Mucosa of descending colon (tissue), 3 donors: ENCODE measurements at regions not wholly inside any gene's neighbourhood (a gene's known extent, or its start where the extent isn't known, plus 50 kb on each side); places are given as distances from the start of the nearest gene placed in this dataset.

Source experiments
- ATAC-seq: fragments of 200-7000 bp; cut with Tn5 transposase; one replicate; pipeline ENCODE4 v1.9.1; 2020; ENCODE audit warnings: mild to moderate bottlenecking, moderate library complexity
- DNase-seq, 3 donors: peaks; one replicate each; pipeline ENCODE4 v3.0.0-alpha.2; 2020
- H3K36me3 ChIP-seq: fragments of 200-600 bp; one replicate; pipeline ENCODE4 v1.8.0; 2021; ENCODE audit warnings: low read depth, mild to moderate bottlenecking
- H3K4me1 ChIP-seq: fragments of 200-600 bp; one replicate; pipeline ENCODE4 v1.8.0; 2021; ENCODE audit warnings: low read depth, mild to moderate bottlenecking
- H3K4me3 ChIP-seq: fragments of 200-600 bp; one replicate; pipeline ENCODE4 v1.8.0; 2021; ENCODE audit warnings: mild to moderate bottlenecking
- H3K9me3 ChIP-seq: fragments of 200-600 bp; one replicate; pipeline ENCODE4 v1.8.0; 2021; ENCODE audit warnings: mild to moderate bottlenecking
- intact Hi-C, 2 donors: fragments of 100-400 bp; cut with DNase I in 1 of 2; cut with micrococcal nuclease in 1 of 2; formaldehyde crosslinking; loops; one replicate each; pipeline versions ENCODE4 v1.11.0 to v1.11.1; 2022; cut with DNase I, micrococcal nuclease
- TF ChIP-seq, protein P1 (sequence below): fragments of 200-600 bp; IDR thresholded peaks from one replicate; pipeline ENCODE4 v1.8.0; 2022; ENCODE audit warnings: antibody characterized with exemption, mild to moderate bottlenecking
- donor health status: DM: no; HTN: no; CAD: no; lungs with moderate emphysema.
- donor health status: DM: no; HTN: no; CAD: no.
- donor health status: DM: no; HTN: yes; CAD: no.

GRCh38 chr2:187834787-187835186 is 280.6 kb upstream of the TFPI start:
- TF ChIP-seq, protein P1, sequence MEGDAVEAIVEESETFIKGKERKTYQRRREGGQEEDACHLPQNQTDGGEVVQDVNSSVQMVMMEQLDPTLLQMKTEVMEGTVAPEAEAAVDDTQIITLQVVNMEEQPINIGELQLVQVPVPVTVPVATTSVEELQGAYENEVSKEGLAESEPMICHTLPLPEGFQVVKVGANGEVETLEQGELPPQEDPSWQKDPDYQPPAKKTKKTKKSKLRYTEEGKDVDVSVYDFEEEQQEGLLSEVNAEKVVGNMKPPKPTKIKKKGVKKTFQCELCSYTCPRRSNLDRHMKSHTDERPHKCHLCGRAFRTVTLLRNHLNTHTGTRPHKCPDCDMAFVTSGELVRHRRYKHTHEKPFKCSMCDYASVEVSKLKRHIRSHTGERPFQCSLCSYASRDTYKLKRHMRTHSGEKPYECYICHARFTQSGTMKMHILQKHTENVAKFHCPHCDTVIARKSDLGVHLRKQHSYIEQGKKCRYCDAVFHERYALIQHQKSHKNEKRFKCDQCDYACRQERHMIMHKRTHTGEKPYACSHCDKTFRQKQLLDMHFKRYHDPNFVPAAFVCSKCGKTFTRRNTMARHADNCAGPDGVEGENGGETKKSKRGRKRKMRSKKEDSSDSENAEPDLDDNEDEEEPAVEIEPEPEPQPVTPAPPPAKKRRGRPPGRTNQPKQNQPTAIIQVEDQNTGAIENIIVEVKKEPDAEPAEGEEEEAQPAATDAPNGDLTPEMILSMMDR = no peak
- Histone ChIP-seq H3K4me1 (no peaks in the 10 kb centered on the region), H3K9me3 (no peaks in the 10 kb centered on the region), H3K36me3 (no peaks in the 10 kb centered on the region), H3K4me3 (no peak overlapping the region)
- intact Hi-C loops = no loop called here
- DNase-seq = no peak
- no peak for ATAC-seq

- H3K4me3 ChIP-seq = no peak overlapping the region
- H3K9me3 ChIP-seq = no peaks in the 10 kb centered on the region
- no peaks in the 10 kb centered on the region for H3K36me3 ChIP-seq
- DNase-seq (no peak), ATAC-seq (no peak)
- intact Hi-C loops = no loop called here
- TF ChIP-seq, protein P1 = no peak
- no peaks in the 10 kb centered on the region for H3K4me1 ChIP-seq
Measured at GRCh38 chr2:187838690-187839089, 284.5 kb upstream of the TFPI start.

DNA sequence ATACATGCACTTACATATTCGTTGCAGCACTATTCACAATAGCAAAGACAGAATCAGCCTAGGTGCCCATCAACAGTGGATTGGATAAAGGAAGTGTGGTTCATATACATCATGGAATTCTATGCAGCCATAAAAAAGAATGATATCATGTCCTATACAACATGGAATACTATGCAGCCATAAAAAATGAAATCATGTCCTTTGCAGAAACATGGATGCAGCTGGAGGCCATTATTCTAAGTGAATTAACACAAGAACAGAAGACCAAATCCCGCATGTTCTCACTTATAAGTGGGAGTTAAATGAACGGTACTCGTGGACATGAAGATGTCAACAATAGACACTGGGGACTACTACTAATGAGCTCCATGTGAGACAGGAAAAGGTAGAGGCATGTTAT is 288.1 kb upstream of the TFPI start:
- no peaks in the 10 kb centered on the region for H3K9me3 ChIP-seq
- TF ChIP-seq, protein P1 = no peak
- no peak overlapping the region for H3K4me3 ChIP-seq
- DNase-seq = no peak
- intact Hi-C loops = loop anchor here in 1 of 2 donors (5.0 to 10.0 kb wide), 2 partner anchors 260 to 348 kb away; no protein-coding TSS in a partner anchor
- ATAC-seq = no peak
- no peaks in the 10 kb centered on the region for H3K4me1 ChIP-seq
- no peaks in the 10 kb centered on the region for H3K36me3 ChIP-seq

GRCh38 chr2:187842978-187843847 is 289.0 kb upstream of the TFPI start:
- Histone ChIP-seq H3K4me1 (no peaks in the 10 kb centered on the region), H3K36me3 (no peaks in the 10 kb centered on the region), H3K9me3 (no peaks in the 10 kb centered on the region), H3K4me3 (no peak overlapping the region)
- intact Hi-C loops = loop anchor here in 1 of 2 donors (5.0 to 10.0 kb wide), 2 partner anchors 261 to 348 kb away; no protein-coding TSS in a partner anchor
- peak in 1 of 3 donors; percentile 39 for DNase-seq
- peak; percentile 28 for ATAC-seq
- TF ChIP-seq, protein P1 = peak; percentile 10

DNA sequence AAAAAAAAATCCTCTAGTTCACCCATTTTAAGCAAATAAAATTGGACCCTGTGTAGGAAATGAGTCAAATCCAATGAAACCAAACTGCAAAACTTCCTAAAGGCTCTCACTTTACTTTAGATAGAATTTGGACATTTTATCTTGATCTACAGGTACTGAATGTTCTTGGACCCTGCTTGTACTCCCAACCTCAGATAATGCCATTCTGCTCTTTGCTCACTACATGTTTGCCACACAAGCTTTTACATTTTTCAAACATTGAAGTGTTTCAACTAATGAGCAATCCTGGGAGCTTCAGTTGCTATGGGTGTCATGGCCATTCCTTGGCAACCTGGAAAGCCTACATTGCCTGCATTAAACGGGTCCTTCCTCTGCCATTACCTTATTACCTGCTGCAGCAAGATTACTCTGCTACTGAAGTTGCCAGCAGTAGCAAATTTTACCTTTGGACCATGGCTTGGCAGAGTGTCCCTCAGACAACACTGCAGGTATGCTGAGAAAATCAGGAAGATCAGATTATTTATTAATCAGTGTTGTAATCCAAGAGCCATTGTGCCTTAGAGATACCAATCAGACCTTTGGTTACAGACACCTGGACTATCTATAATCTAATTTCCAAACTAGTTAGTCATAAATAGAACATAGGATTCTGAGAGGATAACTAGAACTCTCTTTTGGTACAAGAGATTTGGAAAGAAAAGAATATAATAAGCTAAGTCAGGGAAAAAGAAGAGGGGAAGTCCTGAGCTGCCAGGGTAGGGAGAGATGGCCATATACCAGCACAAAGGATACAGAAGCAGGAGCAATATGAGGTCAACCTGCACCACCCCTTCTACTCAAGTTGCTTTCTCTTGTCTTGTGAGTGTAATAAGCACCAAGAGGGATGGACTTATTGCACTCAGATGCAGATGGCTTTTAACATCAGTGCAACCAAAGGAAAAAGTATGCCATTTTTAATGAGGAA is 293.3 kb upstream of the TFPI start:
- intact Hi-C loops = loop anchor here in 1 of 2 donors (10.0 kb wide), 1 partner anchor 353 kb away; no protein-coding TSS in a partner anchor
- ATAC-seq (no peak), DNase-seq (no peak)
- Histone ChIP-seq H3K9me3 (no peaks in the 10 kb centered on the region), H3K4me1 (no peaks in the 10 kb centered on the region), H3K4me3 (no peak overlapping the region), H3K36me3 (no peaks in the 10 kb centered on the region)
- TF ChIP-seq, protein P1 = no peak
